Neural cell (in vitro differentiated cells): ENCODE measurements at regions not wholly inside any gene's neighbourhood (a gene's known extent, or its start where the extent isn't known, plus 50 kb on each side); places are given as distances from the start of the nearest gene placed in this dataset.

Source experiments
- small RNA-seq, 3 experiments: library from RNA; depleted of rRNA; stranded (forward); fragments of <200 nt; gene quantifications; one replicate each; pipeline ENCODE3, GENCODE V24; 2012

Small RNA genes in the stretch of these regions (small RNA-seq; reads per million reads assigned to genes)
- gene RF00017 (0 reads per million in 3 experiments), gene RNA5SP176 (0 reads per million in 3 experiments)
